ENCODE measurements at regions not wholly inside any gene's neighbourhood (a gene's known extent, or its start where the extent isn't known, plus 50 kb on each side); places are given as distances from the start of the nearest gene placed in this dataset.

GRCh38 chr4:16992566-16993225 lies 94.3 kb upstream of the LDB2 start:
- Histone ChIP-seq H3K9me3 (ENCODE audit: insufficient read depth, low read depth, low read length) (no peaks in the 10 kb centered on the region), H3K9ac (ENCODE audit: low read depth, low read length) (no peak overlapping the region), H3K27ac (ENCODE audit: low read length) (no peak overlapping the region), H3K36me3 (ENCODE audit: insufficient read depth, low read depth, low read length) (no peaks in the 10 kb centered on the region), H3K4me3 (ENCODE audit: low read length) (no peak overlapping the region), H3K4me1 (ENCODE audit: insufficient read depth, low read length) (peaks cover 27% of the 10 kb centered on the region), H3K27me3 (ENCODE audit: insufficient read depth, low read length) (no peaks in the 10 kb centered on the region)

DNA sequence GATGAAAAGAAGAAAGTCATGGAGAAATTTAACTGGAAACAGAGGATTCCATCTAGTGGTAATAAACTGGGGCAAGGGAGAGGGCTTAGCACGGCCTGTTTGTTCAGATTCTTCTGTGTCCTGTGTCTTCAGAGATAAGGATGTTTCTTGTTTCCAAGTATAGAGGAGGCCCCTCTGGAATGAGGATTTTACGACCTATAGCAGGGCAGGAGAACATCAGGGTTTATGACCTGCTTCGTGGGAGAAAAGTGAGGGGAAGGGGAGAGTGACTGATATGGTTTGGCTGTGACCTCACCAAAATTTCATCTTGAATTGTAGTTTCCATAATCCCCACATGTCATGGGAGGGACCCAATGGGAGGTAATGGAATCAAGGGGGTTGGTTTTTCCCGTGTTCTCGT lies 93.0 kb upstream of the LDB2 start:
- H3K27ac ChIP-seq (ENCODE audit: low read length): no peak overlapping the region
- no peaks in the 10 kb centered on the region for H3K9me3 ChIP-seq (ENCODE audit: insufficient read depth, low read depth, low read length)
- H3K4me1 ChIP-seq (ENCODE audit: insufficient read depth, low read length): peaks cover 27% of the 10 kb centered on the region
- no peak overlapping the region for H3K9ac ChIP-seq (ENCODE audit: low read depth, low read length)
- H3K36me3 ChIP-seq (ENCODE audit: insufficient read depth, low read depth, low read length): no peaks in the 10 kb centered on the region
- no peaks in the 10 kb centered on the region for H3K27me3 ChIP-seq (ENCODE audit: insufficient read depth, low read length)
- no peak overlapping the region for H3K4me3 ChIP-seq (ENCODE audit: low read length)

DNA sequence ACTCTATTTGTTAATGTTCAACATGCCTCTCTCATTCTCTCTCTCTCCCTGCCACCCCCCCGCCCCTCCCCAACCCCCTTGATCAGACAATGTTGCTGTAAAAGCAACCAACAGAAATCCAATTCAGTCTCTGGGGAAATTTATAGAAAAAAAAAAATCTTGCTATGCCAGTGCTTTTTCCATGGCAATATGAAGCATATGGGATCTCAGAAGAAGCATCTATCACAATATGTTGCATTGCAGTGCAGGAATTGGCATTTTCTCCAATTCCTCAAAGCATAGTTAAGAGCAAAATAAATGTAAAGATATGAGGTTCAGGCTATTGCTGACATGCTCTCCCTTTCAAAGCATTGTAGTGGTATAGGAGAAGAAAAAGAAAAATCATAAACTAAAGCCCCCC lies 90.9 kb upstream of the LDB2 start:
- H3K36me3 ChIP-seq (ENCODE audit: insufficient read depth, low read depth, low read length): no peaks in the 10 kb centered on the region

DNA sequence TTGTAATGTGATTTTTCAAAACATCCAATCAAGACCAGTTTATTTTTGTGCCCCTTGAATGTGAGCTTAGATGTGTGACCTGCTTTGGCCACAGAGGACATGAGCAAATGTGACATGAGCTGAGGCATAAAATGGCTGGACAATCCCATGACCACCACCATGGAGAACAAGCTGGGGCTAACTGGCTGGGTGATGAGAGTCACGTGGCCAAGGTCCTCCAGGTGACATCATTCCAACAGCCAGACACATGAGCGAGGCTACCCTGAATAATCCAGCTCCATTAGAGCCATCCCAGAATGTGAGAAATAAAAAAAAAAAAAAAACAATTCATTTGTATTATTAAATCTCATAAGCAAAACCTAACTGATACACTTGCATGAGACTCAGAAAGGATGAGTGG lies 90.4 kb upstream of the LDB2 start:
- Histone ChIP-seq H3K4me1 (ENCODE audit: insufficient read depth, low read length) (peaks cover 3% of the 10 kb centered on the region; the same call in 1 of the 2 replicates), H3K9me3 (ENCODE audit: insufficient read depth, low read depth, low read length) (no peaks in the 10 kb centered on the region), H3K9ac (ENCODE audit: low read depth, low read length) (no peak overlapping the region)

More for the DNA sequence above, 90.9 kb upstream of the LDB2 start:
- no peaks in the 10 kb centered on the region for H3K9me3 ChIP-seq (ENCODE audit: insufficient read depth, low read depth, low read length)
- no peak overlapping the region for H3K4me3 ChIP-seq (ENCODE audit: low read length)
- H3K27ac ChIP-seq (ENCODE audit: low read length): no peak overlapping the region
- no peaks in the 10 kb centered on the region for H3K27me3 ChIP-seq (ENCODE audit: insufficient read depth, low read length)
- H3K4me1 ChIP-seq (ENCODE audit: insufficient read depth, low read length): peaks cover 9% of the 10 kb centered on the region; the same call in 1 of the 2 replicates
- H3K9ac ChIP-seq (ENCODE audit: low read depth, low read length): no peak overlapping the region

GRCh38 chr4:16977081-16977480 lies 78.6 kb upstream of the LDB2 start:
- Histone ChIP-seq H3K9me3 (ENCODE audit: insufficient read depth, low read depth, low read length) (no peaks in the 10 kb centered on the region), H3K9ac (ENCODE audit: low read depth, low read length) (no peak overlapping the region), H3K27ac (ENCODE audit: low read length) (no peak overlapping the region), H3K36me3 (ENCODE audit: insufficient read depth, low read depth, low read length) (no peaks in the 10 kb centered on the region), H3K4me3 (ENCODE audit: low read length) (no peak overlapping the region), H3K27me3 (ENCODE audit: insufficient read depth, low read length) (no peaks in the 10 kb centered on the region), H3K4me1 (ENCODE audit: insufficient read depth, low read length) (no peaks in the 10 kb centered on the region)

More for the DNA sequence above, 90.4 kb upstream of the LDB2 start:
- Histone ChIP-seq H3K36me3 (ENCODE audit: insufficient read depth, low read depth, low read length) (no peaks in the 10 kb centered on the region), H3K4me3 (ENCODE audit: low read length) (no peak overlapping the region), H3K27me3 (ENCODE audit: insufficient read depth, low read length) (no peaks in the 10 kb centered on the region), H3K27ac (ENCODE audit: low read length) (no peak overlapping the region)

DNA sequence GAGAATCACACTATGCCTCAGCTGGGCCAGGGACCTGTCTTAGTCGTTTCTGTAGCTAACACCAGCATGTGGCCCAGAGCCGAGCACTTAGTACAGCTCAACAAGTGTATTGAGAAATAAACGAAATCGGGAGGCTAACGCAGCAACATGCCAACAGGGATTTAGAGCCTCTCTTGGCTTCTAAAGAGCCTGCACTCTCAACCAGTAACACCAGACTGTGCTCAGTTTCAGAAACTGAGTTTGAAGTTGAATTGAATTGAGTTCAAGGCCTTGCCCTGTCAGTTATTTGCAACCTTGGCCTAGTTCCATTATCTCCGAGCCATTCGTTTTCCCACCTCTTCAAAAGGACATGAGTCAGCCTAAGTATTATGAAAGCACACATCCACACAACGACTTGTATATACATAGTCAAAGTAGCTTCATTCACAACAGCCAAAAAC lies 71.3 kb upstream of the LDB2 start:
- no peaks in the 10 kb centered on the region for H3K9me3 ChIP-seq (ENCODE audit: insufficient read depth, low read depth, low read length)
- H3K4me3 ChIP-seq (ENCODE audit: low read length): no peak overlapping the region
- no peaks in the 10 kb centered on the region for H3K27me3 ChIP-seq (ENCODE audit: insufficient read depth, low read length)
- H3K9ac ChIP-seq (ENCODE audit: low read depth, low read length): no peak overlapping the region
- no peak overlapping the region for H3K27ac ChIP-seq (ENCODE audit: low read length)
- no peaks in the 10 kb centered on the region for H3K36me3 ChIP-seq (ENCODE audit: insufficient read depth, low read depth, low read length)
- H3K4me1 ChIP-seq (ENCODE audit: insufficient read depth, low read length): no peaks in the 10 kb centered on the region; the same call in 1 of the 2 replicates

DNA sequence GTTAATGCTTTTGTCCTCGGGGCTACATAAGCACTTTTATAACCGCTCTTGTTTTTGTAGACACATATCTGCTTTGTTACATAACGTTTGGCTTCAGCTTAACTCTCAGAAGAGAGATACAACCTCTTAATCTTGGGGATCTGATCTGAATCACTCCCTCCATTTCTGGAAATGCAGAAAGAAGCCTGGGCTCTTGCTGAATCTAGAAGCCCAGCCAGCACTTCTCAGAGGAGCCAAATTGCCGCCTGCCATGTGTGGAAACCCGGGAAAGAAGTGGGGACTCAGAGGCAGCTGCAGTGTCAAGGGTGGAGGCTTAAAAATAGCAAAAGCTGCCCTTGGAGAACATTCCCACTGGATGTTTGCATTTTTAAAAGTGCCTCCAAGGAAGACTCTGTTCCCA lies 69.3 kb upstream of the LDB2 start:
- Histone ChIP-seq H3K27me3 (ENCODE audit: insufficient read depth, low read length) (no peaks in the 10 kb centered on the region), H3K27ac (ENCODE audit: low read length) (no peak overlapping the region), H3K4me3 (ENCODE audit: low read length) (no peak overlapping the region), H3K9ac (ENCODE audit: low read depth, low read length) (no peak overlapping the region), H3K4me1 (ENCODE audit: insufficient read depth, low read length) (no peaks in the 10 kb centered on the region; the same call in 1 of the 2 replicates), H3K9me3 (ENCODE audit: insufficient read depth, low read depth, low read length) (no peaks in the 10 kb centered on the region), H3K36me3 (ENCODE audit: insufficient read depth, low read depth, low read length) (no peaks in the 10 kb centered on the region)

DNA sequence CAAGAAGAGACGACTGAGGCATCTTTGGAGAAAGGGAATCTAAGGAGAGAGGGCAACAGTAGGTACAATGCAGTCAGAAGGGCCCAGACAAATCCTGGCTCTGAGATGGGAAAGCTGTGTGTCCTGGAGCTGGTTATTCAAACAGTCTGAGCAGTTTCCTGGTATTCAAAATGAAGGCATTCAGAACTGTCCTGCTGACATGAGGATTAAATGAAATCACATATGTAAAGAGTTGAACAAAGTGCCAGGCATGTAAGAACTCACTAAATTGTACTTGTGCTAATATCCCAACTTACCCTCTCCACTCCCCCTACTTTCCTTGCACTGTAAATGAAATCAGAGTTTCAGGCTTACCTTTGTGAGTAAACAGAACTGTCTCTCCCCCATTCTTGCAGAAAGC lies 60.9 kb upstream of the LDB2 start:
- H3K4me1 ChIP-seq (ENCODE audit: insufficient read depth, low read length): 0 out of 2 replicates have a peak, but pooled peaks cover 3% of the 10 kb centered on the region
- no peak overlapping the region for H3K4me3 ChIP-seq (ENCODE audit: low read length)
- no peaks in the 10 kb centered on the region for H3K27me3 ChIP-seq (ENCODE audit: insufficient read depth, low read length)
- no peak overlapping the region for H3K9ac ChIP-seq (ENCODE audit: low read depth, low read length)
- H3K27ac ChIP-seq (ENCODE audit: low read length): no peak overlapping the region
- no peaks in the 10 kb centered on the region for H3K36me3 ChIP-seq (ENCODE audit: insufficient read depth, low read depth, low read length)
- H3K9me3 ChIP-seq (ENCODE audit: insufficient read depth, low read depth, low read length): peaks cover 9% of the 10 kb centered on the region

- Histone ChIP-seq H3K27ac (ENCODE audit: low read length) (no peak overlapping the region), H3K9me3 (ENCODE audit: insufficient read depth, low read depth, low read length) (peaks cover 6% of the 10 kb centered on the region; the same call in 1 of the 2 replicates), H3K4me1 (ENCODE audit: insufficient read depth, low read length) (no peaks in the 10 kb centered on the region), H3K27me3 (ENCODE audit: insufficient read depth, low read length) (no peaks in the 10 kb centered on the region), H3K9ac (ENCODE audit: low read depth, low read length) (no peak overlapping the region), H3K4me3 (ENCODE audit: low read length) (no peak overlapping the region), H3K36me3 (ENCODE audit: insufficient read depth, low read depth, low read length) (no peaks in the 10 kb centered on the region)
These were observed 54.6 kb upstream of the LDB2 start for GRCh38 chr4:16952896-16953630.

DNA sequence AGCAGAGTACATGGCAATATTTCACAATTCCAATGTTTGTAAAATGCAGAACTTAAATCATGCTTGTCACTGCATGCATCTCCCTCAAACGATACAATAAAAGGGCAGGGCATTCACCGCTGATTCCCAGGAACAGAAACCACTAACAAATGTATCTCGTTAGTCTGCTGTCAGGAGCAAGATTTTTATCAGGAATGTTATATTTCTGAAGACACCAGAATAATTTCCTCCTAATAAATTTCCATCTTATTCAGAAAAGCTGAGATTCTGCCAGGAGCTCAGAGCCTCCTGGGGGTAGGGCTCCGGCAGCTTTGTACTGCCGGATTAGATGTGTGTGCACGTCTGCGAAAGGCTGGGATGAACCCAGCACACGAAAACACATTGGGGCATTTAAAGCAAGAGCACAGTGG lies 54.0 kb upstream of the LDB2 start:
- no peak overlapping the region for H3K9ac ChIP-seq (ENCODE audit: low read depth, low read length)
- H3K9me3 ChIP-seq (ENCODE audit: insufficient read depth, low read depth, low read length): peaks cover 6% of the 10 kb centered on the region; the same call in 1 of the 2 replicates
- no peaks in the 10 kb centered on the region for H3K27me3 ChIP-seq (ENCODE audit: insufficient read depth, low read length)
- H3K36me3 ChIP-seq (ENCODE audit: insufficient read depth, low read depth, low read length): no peaks in the 10 kb centered on the region
- H3K4me1 ChIP-seq (ENCODE audit: insufficient read depth, low read length): no peaks in the 10 kb centered on the region
- no peak overlapping the region for H3K4me3 ChIP-seq (ENCODE audit: low read length)
- no peak overlapping the region for H3K27ac ChIP-seq (ENCODE audit: low read length)

Measured in iPS-20b (cell line).